ENCODE measurements at regions not wholly inside any gene's neighbourhood (a gene's known extent, or its start where the extent isn't known, plus 50 kb on each side); places are given as distances from the start of the nearest gene placed in this dataset.

DNA sequence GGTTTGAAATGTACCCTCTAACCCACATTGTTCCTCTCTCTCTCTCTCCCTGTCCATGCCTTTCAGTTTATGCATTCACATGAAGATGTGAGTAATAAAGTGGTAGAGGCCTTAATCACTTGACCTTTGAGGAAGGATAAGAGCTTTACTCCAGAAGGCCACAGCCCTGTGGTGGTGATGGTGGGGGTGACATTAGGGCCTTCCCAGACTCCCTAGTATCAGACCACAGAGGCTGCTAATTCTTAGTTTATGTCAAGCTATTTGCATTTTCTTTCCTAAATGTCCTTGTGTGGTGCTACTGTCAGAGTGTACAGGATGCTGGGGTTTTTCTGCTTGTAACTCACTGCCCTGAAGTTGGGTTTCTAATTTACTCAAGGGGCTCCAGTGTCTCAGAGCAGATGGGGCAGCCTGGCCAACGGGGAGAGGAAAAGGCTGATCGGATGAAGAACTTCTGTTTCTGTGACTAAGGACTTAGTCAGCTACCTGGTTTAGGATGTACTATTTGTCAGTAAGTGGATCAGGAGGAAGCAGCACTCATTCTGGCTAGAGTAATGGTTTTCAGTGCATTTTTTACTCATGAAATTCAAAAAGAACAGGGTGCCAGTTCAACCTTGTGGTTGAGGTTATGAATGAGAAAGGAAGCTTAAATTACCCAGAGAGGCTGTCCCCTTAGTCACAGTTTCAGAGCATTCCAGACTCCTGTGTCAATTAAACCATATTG is 509.6 kb upstream of the DIPK2B start:
- FAIRE-seq (peak; percentile 78), DNase-seq (ENCODE audit: insufficient read length, low spot score) (no peak)
- TF ChIP-seq PAX5 (IDR thresholded peaks at IDR 0.05; ENCODE audit: insufficient read depth, low read length, severe bottlenecking): no peak
- no peak; the same call in 1 of the 2 replicates for TF ChIP-seq POU2F2 (IDR thresholded peaks at IDR 0.05; ENCODE audit: low read depth, low read length)
- TF ChIP-seq POLR2A (IDR thresholded peaks at IDR 0.05; ENCODE audit: low read depth, low read length): no peak
- TF ChIP-seq SPI1 (IDR thresholded peaks at IDR 0.05; ENCODE audit: low read depth, low read length): no peak
- TF ChIP-seq TAF1 (IDR thresholded peaks at IDR 0.05; ENCODE audit: low read depth, low read length): no peak

DNA sequence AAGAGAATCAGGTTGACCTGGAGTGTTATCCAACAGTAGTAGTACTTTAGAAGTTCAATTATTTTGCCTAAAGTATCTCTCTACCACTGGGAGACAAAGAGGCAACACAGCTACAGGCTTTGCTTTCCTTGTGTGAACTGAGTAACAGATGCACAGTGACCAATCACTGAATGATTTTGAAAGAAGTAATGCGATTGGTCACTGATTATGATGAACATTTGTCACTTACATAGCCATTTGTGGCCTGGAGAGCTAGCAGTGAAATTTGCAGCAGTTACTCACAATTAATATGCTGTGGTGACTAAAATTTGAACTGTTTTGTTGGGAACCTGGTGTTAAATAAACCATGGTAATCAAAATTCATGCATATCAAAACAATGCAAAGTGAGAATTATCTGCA is 508.7 kb upstream of the DIPK2B start:
- TF ChIP-seq PAX5 (IDR thresholded peaks at IDR 0.05; ENCODE audit: insufficient read depth, low read length, severe bottlenecking) (no peak), POU2F2 (IDR thresholded peaks at IDR 0.05; ENCODE audit: low read depth, low read length) (no peak)
- FAIRE-seq: no peak
- no peak for DNase-seq (ENCODE audit: insufficient read length, low spot score)

GRCh38 chrX:45699158-45699557 is 498.5 kb upstream of the DIPK2B start:
- FAIRE-seq (no peak), DNase-seq (ENCODE audit: insufficient read length, low spot score) (no peak)
- TF ChIP-seq POLR2AphosphoS5 (IDR thresholded peaks at IDR 0.05; ENCODE audit: low read depth, low read length) (no peak), PAX5 (IDR thresholded peaks at IDR 0.05; ENCODE audit: insufficient read depth, low read length, severe bottlenecking) (no peak), POLR2A (IDR thresholded peaks at IDR 0.05; ENCODE audit: low read depth, low read length) (no peak), SPI1 (IDR thresholded peaks at IDR 0.05; ENCODE audit: low read depth, low read length) (no peak), POU2F2 (IDR thresholded peaks at IDR 0.05; ENCODE audit: low read depth, low read length) (no peak), TAF1 (IDR thresholded peaks at IDR 0.05; ENCODE audit: low read depth, low read length) (no peak)

DNA sequence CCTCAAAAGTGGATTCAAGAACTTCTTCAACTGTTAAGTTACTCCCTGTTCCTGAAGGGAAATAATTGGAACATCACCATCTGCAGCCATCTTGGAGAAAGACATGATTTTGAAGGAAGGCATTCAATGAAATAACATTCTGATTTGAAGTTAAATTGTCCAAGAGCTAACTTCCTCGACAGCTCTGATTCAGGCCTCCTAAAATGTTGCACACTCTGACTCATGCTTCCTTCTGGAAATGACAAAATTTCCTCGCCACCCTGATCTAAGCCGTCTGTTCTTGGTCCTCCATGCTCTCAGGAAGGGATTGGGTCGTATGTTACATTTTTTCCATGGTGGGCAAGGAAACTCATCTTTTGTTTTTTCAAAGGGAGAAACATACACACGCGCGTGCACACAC is 496.9 kb upstream of the DIPK2B start:
- DNase-seq (ENCODE audit: insufficient read length, low spot score) (no peak), FAIRE-seq (no peak)
- no peak for TF ChIP-seq POLR2AphosphoS5 (IDR thresholded peaks at IDR 0.05; ENCODE audit: low read depth, low read length)

- FAIRE-seq (no peak), DNase-seq (ENCODE audit: insufficient read length, low spot score) (no peak)
- TF ChIP-seq POLR2AphosphoS5 (IDR thresholded peaks at IDR 0.05; ENCODE audit: low read depth, low read length) (no peak), PAX5 (IDR thresholded peaks at IDR 0.05; ENCODE audit: insufficient read depth, low read length, severe bottlenecking) (no peak), SPI1 (IDR thresholded peaks at IDR 0.05; ENCODE audit: low read depth, low read length) (no peak), POLR2A (IDR thresholded peaks at IDR 0.05; ENCODE audit: low read depth, low read length) (no peak)
Measured at GRCh38 chrX:45696736-45697135, 496.1 kb upstream of the DIPK2B start.

- no peak for FAIRE-seq
- no peak for TF ChIP-seq TAF1 (IDR thresholded peaks at IDR 0.05; ENCODE audit: low read depth, low read length)
- no peak for TF ChIP-seq POLR2A (IDR thresholded peaks at IDR 0.05; ENCODE audit: low read depth, low read length)
- no peak for TF ChIP-seq PAX5 (IDR thresholded peaks at IDR 0.05; ENCODE audit: insufficient read depth, low read length, severe bottlenecking)
- TF ChIP-seq POLR2AphosphoS5 (IDR thresholded peaks at IDR 0.05; ENCODE audit: low read depth, low read length): no peak
- no peak for TF ChIP-seq POU2F2 (IDR thresholded peaks at IDR 0.05; ENCODE audit: low read depth, low read length)
- no peak for TF ChIP-seq SPI1 (IDR thresholded peaks at IDR 0.05; ENCODE audit: low read depth, low read length)
Measured at GRCh38 chrX:45689971-45690370, 489.3 kb upstream of the DIPK2B start.

GRCh38 chrX:45683914-45684313 is 483.2 kb upstream of the DIPK2B start:
- FAIRE-seq: no peak
- TF ChIP-seq POLR2AphosphoS5 (IDR thresholded peaks at IDR 0.05; ENCODE audit: low read depth, low read length) (no peak), PAX5 (IDR thresholded peaks at IDR 0.05; ENCODE audit: insufficient read depth, low read length, severe bottlenecking) (no peak), POLR2A (IDR thresholded peaks at IDR 0.05; ENCODE audit: low read depth, low read length) (no peak), SPI1 (IDR thresholded peaks at IDR 0.05; ENCODE audit: low read depth, low read length) (no peak), TAF1 (IDR thresholded peaks at IDR 0.05; ENCODE audit: low read depth, low read length) (no peak), POU2F2 (IDR thresholded peaks at IDR 0.05; ENCODE audit: low read depth, low read length) (no peak)

More at GRCh38 chrX:45689971-45690370, 489.3 kb upstream of the DIPK2B start:
- no peak for DNase-seq (ENCODE audit: insufficient read length, low spot score)

GRCh38 chrX:45681891-45682290 is 481.2 kb upstream of the DIPK2B start:
- FAIRE-seq: no peak
- no peak for DNase-seq (ENCODE audit: insufficient read length, low spot score)
- no peak for TF ChIP-seq POLR2AphosphoS5 (IDR thresholded peaks at IDR 0.05; ENCODE audit: low read depth, low read length)

More at GRCh38 chrX:45683914-45684313, 483.2 kb upstream of the DIPK2B start:
- DNase-seq (ENCODE audit: insufficient read length, low spot score): no peak

DNA sequence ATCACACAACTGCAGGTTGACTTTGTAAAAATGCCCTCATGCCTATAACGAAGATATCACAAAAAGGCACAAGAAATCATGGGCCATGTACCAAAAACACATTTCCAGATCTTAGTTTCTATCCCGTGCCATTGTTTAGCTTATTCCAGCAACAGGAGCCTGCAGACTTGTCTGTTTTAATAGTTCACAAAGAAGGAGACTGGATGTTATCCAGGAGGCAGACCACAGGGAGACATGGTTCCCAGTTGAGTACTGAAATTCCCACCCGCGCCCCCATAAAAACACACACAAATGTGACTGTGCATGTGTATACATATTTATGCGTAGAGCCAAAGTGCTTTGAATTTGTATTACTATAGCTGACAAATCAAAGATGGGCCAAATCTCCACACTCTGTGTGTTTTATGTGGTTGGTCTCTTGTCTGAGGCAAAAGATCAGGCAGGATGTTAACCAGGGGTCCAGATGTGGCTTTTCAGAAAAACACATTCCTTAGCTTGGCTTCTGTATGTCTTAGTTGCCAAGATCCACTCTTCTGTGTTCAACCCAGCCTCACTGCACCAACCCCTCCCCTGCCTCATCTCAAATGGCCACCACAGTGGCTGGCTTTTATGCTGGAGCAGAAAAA is 469.2 kb upstream of the DIPK2B start:
- no peak for DNase-seq (ENCODE audit: insufficient read length, low spot score)
- no peak for TF ChIP-seq POLR2AphosphoS5 (IDR thresholded peaks at IDR 0.05; ENCODE audit: low read depth, low read length)
- no peak for TF ChIP-seq POU2F2 (IDR thresholded peaks at IDR 0.05; ENCODE audit: low read depth, low read length)
- TF ChIP-seq POLR2A (IDR thresholded peaks at IDR 0.05; ENCODE audit: low read depth, low read length): no peak
- no peak for TF ChIP-seq SPI1 (IDR thresholded peaks at IDR 0.05; ENCODE audit: low read depth, low read length)
- no peak for TF ChIP-seq TAF1 (IDR thresholded peaks at IDR 0.05; ENCODE audit: low read depth, low read length)
- TF ChIP-seq PAX5 (IDR thresholded peaks at IDR 0.05; ENCODE audit: insufficient read depth, low read length, severe bottlenecking): no peak
- FAIRE-seq: no peak

- TF ChIP-seq POLR2AphosphoS5 (IDR thresholded peaks at IDR 0.05; ENCODE audit: low read depth, low read length) (no peak), PAX5 (IDR thresholded peaks at IDR 0.05; ENCODE audit: insufficient read depth, low read length, severe bottlenecking) (no peak), SPI1 (IDR thresholded peaks at IDR 0.05; ENCODE audit: low read depth, low read length) (no peak), POLR2A (IDR thresholded peaks at IDR 0.05; ENCODE audit: low read depth, low read length) (no peak), TAF1 (IDR thresholded peaks at IDR 0.05; ENCODE audit: low read depth, low read length) (no peak), POU2F2 (IDR thresholded peaks at IDR 0.05; ENCODE audit: low read depth, low read length) (no peak)
- DNase-seq (ENCODE audit: insufficient read length, low spot score) (no peak), FAIRE-seq (no peak)
Measured at GRCh38 chrX:45668686-45669443, 468.2 kb upstream of the DIPK2B start.
